ENCODE measurements at regions not wholly inside any gene's neighbourhood (a gene's known extent, or its start where the extent isn't known, plus 50 kb on each side); places are given as distances from the start of the nearest gene placed in this dataset.
"Not testable (repeated sequence)": the region's sequence is repeated elsewhere in the genome, so short reads cannot be mapped to it uniquely, and the experiment has no call there.

- DNase-seq: no peak
- Histone ChIP-seq H3K27ac (no peak overlapping the region), H3K36me3 (no peaks in the 10 kb centered on the region), H3K4me3 (no peak overlapping the region), H3K4me1 (no peaks in the 10 kb centered on the region), H3K9me3 (no peaks in the 10 kb centered on the region), H3K27me3 (no peaks in the 10 kb centered on the region), H3K9ac (ENCODE audit: low read depth in 2 of 2, low read length in 2 of 2) (no peak overlapping the region)
- TF ChIP-seq CTCF (IDR thresholded peaks at IDR 0.05): no peak
- intact Hi-C loops (cut with DNase I): no loop called here
Measured at GRCh38 chr3:15872807-15873206, 75.0 kb upstream of the ANKRD28 start.

GRCh38 chr3:15873415-15873814, 75.6 kb upstream of the ANKRD28 start:
- no peak for DNase-seq
- Histone ChIP-seq H3K9ac (ENCODE audit: low read depth in 2 of 2, low read length in 2 of 2) (no peak overlapping the region), H3K4me1 (no peaks in the 10 kb centered on the region), H3K4me3 (no peak overlapping the region), H3K27ac (no peak overlapping the region), H3K9me3 (no peaks in the 10 kb centered on the region), H3K36me3 (no peaks in the 10 kb centered on the region), H3K27me3 (no peaks in the 10 kb centered on the region)
- intact Hi-C loops (cut with DNase I): no loop called here
- no peak for TF ChIP-seq CTCF (IDR thresholded peaks at IDR 0.05)

GRCh38 chr3:15875016-15875689, 77.4 kb upstream of the ANKRD28 start:
- intact Hi-C loops (cut with DNase I): no loop called here
- Histone ChIP-seq H3K9ac (ENCODE audit: low read depth in 2 of 2, low read length in 2 of 2) (no peak overlapping the region), H3K4me3 (no peak overlapping the region), H3K27ac (no peak overlapping the region), H3K36me3 (no peaks in the 10 kb centered on the region), H3K4me1 (no peaks in the 10 kb centered on the region), H3K9me3 (no peaks in the 10 kb centered on the region), H3K27me3 (no peaks in the 10 kb centered on the region)
- no peak for DNase-seq
- TF ChIP-seq CTCF (IDR thresholded peaks at IDR 0.05): no peak

- Histone ChIP-seq H3K36me3 (no peaks in the 10 kb centered on the region), H3K9me3 (no peaks in the 10 kb centered on the region), H3K4me3 (no peak overlapping the region), H3K27me3 (no peaks in the 10 kb centered on the region), H3K27ac (no peak overlapping the region), H3K4me1 (no peaks in the 10 kb centered on the region), H3K9ac (ENCODE audit: low read depth in 2 of 2, low read length in 2 of 2) (no peak overlapping the region)
- TF ChIP-seq CTCF (IDR thresholded peaks at IDR 0.05): no peak
- DNase-seq: no peak
- intact Hi-C loops (cut with DNase I): no loop called here
Measured at GRCh38 chr3:15876669-15877068, 78.9 kb upstream of the ANKRD28 start.

- Histone ChIP-seq H3K27ac (no peak overlapping the region), H3K9ac (ENCODE audit: low read depth in 2 of 2, low read length in 2 of 2) (no peak overlapping the region), H3K36me3 (no peaks in the 10 kb centered on the region), H3K27me3 (no peaks in the 10 kb centered on the region), H3K4me3 (no peak overlapping the region), H3K9me3 (no peaks in the 10 kb centered on the region), H3K4me1 (no peaks in the 10 kb centered on the region)
- no peak for DNase-seq
- intact Hi-C loops (cut with DNase I): no loop called here
- no peak for TF ChIP-seq CTCF (IDR thresholded peaks at IDR 0.05)
Measured at GRCh38 chr3:15877813-15878212, 80.0 kb upstream of the ANKRD28 start.

GRCh38 chr3:15879787-15880186, 82.0 kb upstream of the ANKRD28 start:
- H3K27ac ChIP-seq; intact Hi-C loops (cut with DNase I); H3K27me3 ChIP-seq; H3K4me1 ChIP-seq; H3K4me3 ChIP-seq; H3K36me3 ChIP-seq; H3K9ac ChIP-seq (ENCODE audit: low read depth in 2 of 2, low read length in 2 of 2); DNase-seq; H3K9me3 ChIP-seq: not testable (repeated sequence)

All from colonic mucosa (tissue), 4 donors.